ENCODE measurements at regions not wholly inside any gene's neighbourhood (a gene's known extent, or its start where the extent isn't known, plus 50 kb on each side); places are given as distances from the start of the nearest gene placed in this dataset.

DNA sequence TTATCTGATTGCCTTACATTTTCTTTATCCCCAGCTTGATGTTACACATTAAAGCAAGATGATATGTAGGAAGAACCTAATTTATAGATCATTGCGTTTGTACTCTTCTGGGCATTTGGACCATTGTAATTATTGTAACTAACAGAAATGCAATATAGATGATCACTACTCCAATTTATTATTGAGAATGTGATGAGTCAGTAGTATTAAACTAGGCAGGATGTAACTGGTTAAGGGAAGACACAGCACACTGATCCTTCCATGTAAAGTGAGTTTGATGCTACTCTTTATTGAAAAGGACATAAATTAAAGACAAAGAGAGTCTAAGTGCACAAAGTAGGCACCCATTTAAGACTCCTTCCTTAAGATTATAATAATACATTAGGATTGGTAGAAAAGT lies 223.8 kb downstream of the KIF2B start:
- DNase-seq: no peak
- H3K27me3 ChIP-seq: no peaks in the 10 kb centered on the region
- H3K4me3 ChIP-seq (ENCODE audit: low read depth, low read length): no peak overlapping the region
- H3K4me1 ChIP-seq: no peaks in the 10 kb centered on the region
- TF ChIP-seq CTCF (IDR thresholded peaks at IDR 0.05; ENCODE audit: low read depth, low read length): no peak
- no peaks in the 10 kb centered on the region for H3K36me3 ChIP-seq
- H3K9me3 ChIP-seq: peaks cover 3% of the 10 kb centered on the region

GRCh38 chr17:54063639-54064038 lies 240.9 kb downstream of the KIF2B start:
- Histone ChIP-seq H3K4me3 (ENCODE audit: low read depth, low read length) (no peak overlapping the region), H3K4me1 (no peaks in the 10 kb centered on the region), H3K36me3 (no peaks in the 10 kb centered on the region), H3K27me3 (0 out of 2 replicates have a peak, but pooled peaks cover 3% of the 10 kb centered on the region), H3K9me3 (no peaks in the 10 kb centered on the region)
- no peak for TF ChIP-seq CTCF (IDR thresholded peaks at IDR 0.05; ENCODE audit: low read depth, low read length)
- DNase-seq: no peak

DNA sequence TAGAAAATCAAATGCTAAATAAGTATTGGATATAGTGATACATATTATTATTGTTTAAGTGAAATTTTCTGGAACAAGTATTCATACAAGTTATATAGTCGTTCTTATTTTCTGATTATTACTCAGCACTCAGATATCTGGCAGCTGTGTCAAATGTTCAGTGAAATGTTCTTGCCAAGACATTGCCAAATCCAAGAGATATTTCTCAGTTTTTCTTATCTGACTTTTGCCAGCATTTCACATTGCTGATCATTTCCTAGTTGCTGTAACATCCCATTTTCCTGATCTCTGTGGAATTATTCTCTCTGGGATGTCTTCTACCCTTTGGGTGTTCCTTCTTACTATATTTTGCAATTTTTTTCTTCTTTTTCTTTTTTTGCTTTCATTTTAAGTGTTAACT lies 262.3 kb downstream of the KIF2B start:
- H3K27me3 ChIP-seq: no peaks in the 10 kb centered on the region
- no peak for TF ChIP-seq CTCF (IDR thresholded peaks at IDR 0.05; ENCODE audit: low read depth, low read length)
- no peaks in the 10 kb centered on the region for H3K9me3 ChIP-seq
- no peak for DNase-seq
- no peaks in the 10 kb centered on the region for H3K4me1 ChIP-seq
- H3K36me3 ChIP-seq: no peaks in the 10 kb centered on the region
- no peak overlapping the region for H3K4me3 ChIP-seq (ENCODE audit: low read depth, low read length)

- Histone ChIP-seq H3K9me3 (no peaks in the 10 kb centered on the region), H3K4me3 (ENCODE audit: low read depth, low read length) (no peak overlapping the region), H3K27me3 (no peaks in the 10 kb centered on the region), H3K36me3 (no peaks in the 10 kb centered on the region), H3K4me1 (no peaks in the 10 kb centered on the region)
- no peak for DNase-seq
- TF ChIP-seq CTCF (IDR thresholded peaks at IDR 0.05; ENCODE audit: low read depth, low read length): no peak
These were observed 263.2 kb downstream of the KIF2B start for GRCh38 chr17:54085934-54086333.

DNA sequence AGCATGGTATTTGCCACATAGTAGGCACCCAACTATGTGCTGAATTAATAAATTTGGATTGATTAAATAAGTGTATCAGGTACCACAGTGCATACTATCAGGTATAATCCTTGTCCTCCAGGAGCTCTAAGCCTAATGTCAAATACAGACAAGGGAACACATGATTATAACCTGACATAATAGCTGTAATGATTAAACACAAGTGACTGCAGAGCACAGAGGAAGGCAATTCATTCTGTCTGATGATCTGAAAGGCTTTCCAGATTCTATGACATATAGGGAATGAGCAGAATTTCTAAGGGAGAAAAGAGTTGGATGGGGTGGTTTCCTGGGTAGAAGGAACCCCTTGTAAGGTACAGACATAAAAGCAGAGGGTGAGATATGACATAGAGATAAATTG lies 273.5 kb downstream of the KIF2B start:
- Histone ChIP-seq H3K4me1 (no peaks in the 10 kb centered on the region), H3K9me3 (no peaks in the 10 kb centered on the region), H3K36me3 (no peaks in the 10 kb centered on the region), H3K27me3 (no peaks in the 10 kb centered on the region; the same call in 1 of the 2 replicates), H3K4me3 (ENCODE audit: low read depth, low read length) (no peak overlapping the region)
- DNase-seq: no peak
- TF ChIP-seq CTCF (IDR thresholded peaks at IDR 0.05; ENCODE audit: low read depth, low read length): no peak

- Histone ChIP-seq H3K36me3 (no peaks in the 10 kb centered on the region), H3K9me3 (no peaks in the 10 kb centered on the region), H3K27me3 (no peaks in the 10 kb centered on the region; the same call in 1 of the 2 replicates), H3K4me3 (ENCODE audit: low read depth, low read length) (no peak overlapping the region), H3K4me1 (no peaks in the 10 kb centered on the region)
- DNase-seq: no peak
- no peak for TF ChIP-seq CTCF (IDR thresholded peaks at IDR 0.05; ENCODE audit: low read depth, low read length)
These were observed 276.5 kb downstream of the KIF2B start for GRCh38 chr17:54099221-54099620.
